SK-MEL-5 (cell line): ENCODE measurements at regions not wholly inside any gene's neighbourhood (a gene's known extent, or its start where the extent isn't known, plus 50 kb on each side); places are given as distances from the start of the nearest gene placed in this dataset.
"Not testable (repeated sequence)": the region's sequence is repeated elsewhere in the genome, so short reads cannot be mapped to it uniquely, and the experiment has no call there.

Experiments used
- DNase-seq: peaks from one replicate; pipeline ENCODE4 v3.0.0-alpha.2; 2016; ENCODE audit warnings: low read depth, low spot score
- in situ Hi-C: cut with HindIII; loops from 2 replicates; pipeline ENCODE4 v1.10.0; 2016; ENCODE audit warnings: low sequenced_read_pairs, high pct_unique_total_duplicates, low pct_unique_long_range_greater_than_20kb
- small RNA-seq, 2 experiments: library from RNA; depleted of rRNA; stranded (forward); fragments of <200 nt; gene quantifications; one replicate each; pipeline ENCODE3, GENCODE V24; 2014

- DNase-seq, in situ Hi-C loops: not testable (repeated sequence)
Measured at GRCh38 chr20:29876084-29876910, 1381.2 kb upstream of the DEFB115 start.

GRCh38 chr20:29876911-29877285, 1380.6 kb upstream of the DEFB115 start:
- DNase-seq = no peak
- in situ Hi-C loops = no loop called here

GRCh38 chr20:29877411-29878280, 1379.8 kb upstream of the DEFB115 start:
- in situ Hi-C loops = not testable (repeated sequence)

DNA sequence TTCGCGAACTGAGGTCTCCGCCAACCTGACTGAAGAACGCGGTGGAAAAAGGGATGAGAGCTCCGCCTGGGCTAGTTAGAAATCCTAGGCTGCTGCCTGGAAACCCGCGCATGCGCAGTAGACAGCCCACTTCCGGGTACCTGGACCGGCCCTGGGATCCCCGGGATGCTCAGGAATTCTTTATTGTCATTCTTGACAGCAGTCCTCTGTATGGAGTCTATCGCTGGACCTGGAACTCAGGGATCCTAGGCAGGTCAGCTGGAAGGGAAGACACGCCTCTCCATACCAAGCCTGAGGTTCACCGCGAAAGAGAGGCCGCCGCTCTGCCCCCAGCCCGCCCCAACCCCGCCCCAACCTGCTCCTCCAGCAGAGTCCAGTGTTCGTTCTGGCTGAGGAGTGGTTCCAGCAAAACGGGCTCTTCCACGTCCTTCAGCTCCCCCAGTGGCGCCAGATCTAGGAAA, 1379.2 kb upstream of the DEFB115 start:
- in situ Hi-C loops = no loop called here
- DNase-seq = peak; percentile 86

More at GRCh38 chr20:29877411-29878280, 1379.8 kb upstream of the DEFB115 start:
- not testable (repeated sequence) for DNase-seq

DNA sequence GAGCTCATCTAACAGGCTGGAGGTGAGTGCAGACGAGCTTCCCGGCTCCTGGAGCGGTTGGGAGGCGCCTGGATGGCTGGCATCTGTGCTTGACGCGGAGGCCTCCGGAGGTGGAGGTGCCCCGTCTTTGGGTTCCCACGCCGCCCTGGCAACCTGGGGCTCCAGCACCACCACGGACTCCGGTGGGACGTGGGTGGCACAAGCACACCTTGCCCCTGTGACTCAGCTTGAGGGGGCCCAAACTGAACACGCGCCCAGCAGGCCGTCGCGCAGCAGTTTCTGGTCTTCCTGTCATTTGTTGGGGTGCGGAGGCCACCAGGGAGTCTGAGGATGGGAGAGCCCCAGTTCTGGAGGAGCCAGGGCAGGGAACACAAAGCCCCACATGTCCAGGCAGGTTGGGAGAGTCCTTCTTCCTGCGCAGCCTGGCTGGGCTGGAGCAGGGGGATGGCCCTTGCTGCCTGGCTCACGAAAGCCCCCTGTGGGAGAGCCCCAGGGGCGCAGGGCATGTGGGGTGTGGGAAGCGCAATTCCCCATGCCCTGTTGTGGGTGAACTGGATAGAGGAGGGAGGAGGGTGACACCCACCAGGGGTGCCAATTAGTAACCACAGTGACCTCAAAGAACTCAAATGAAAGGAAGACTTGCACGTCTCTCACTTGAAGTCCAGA, 1378.6 kb upstream of the DEFB115 start:
- in situ Hi-C loops = no loop called here

DNA sequence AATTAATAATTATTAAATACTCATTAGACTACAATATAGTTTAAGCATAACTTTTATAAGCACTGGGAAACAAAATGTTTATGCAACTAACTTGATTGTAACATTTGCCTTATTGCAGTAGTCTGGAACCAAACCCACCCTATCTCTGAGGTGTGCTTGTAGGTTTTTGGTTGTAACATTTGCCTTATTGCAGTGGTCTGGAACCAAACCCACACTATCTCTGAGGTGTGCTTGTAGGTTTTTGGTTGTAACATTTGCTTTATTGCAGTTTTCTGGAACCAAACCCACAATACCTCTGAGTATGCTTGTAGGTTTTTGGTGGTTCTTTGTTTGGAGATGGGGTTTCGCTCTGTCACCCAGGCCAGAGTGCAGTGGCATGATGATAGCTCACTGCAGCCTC, 1376.4 kb upstream of the DEFB115 start:
- in situ Hi-C loops = not testable (repeated sequence)

More for the DNA sequence above, 1378.6 kb upstream of the DEFB115 start:
- no peak for DNase-seq

GRCh38 chr20:29883514-29884219, 1373.8 kb upstream of the DEFB115 start:
- in situ Hi-C loops = not testable (repeated sequence)
- DNase-seq = peak; percentile 49

More for the DNA sequence above, 1376.4 kb upstream of the DEFB115 start:
- DNase-seq = not testable (repeated sequence)

- in situ Hi-C loops = not testable (repeated sequence)
- DNase-seq = peak; percentile 76
Measured at GRCh38 chr20:29884322-29884721, 1373.1 kb upstream of the DEFB115 start.

- DNase-seq = not testable (repeated sequence)
Measured at GRCh38 chr20:29885282-29886185, 1371.9 kb upstream of the DEFB115 start.

GRCh38 chr20:29891555-29891954, 1365.9 kb upstream of the DEFB115 start:
- in situ Hi-C loops, DNase-seq: not testable (repeated sequence)

More at GRCh38 chr20:29885282-29886185, 1371.9 kb upstream of the DEFB115 start:
- in situ Hi-C loops = not testable (repeated sequence)

Small RNA genes in the stretch of these regions (small RNA-seq; reads per million reads assigned to genes)
- gene RF00002 = 0.08 to 0.62 reads per million in 2 experiments
